OCI-LY1 (cell line): ENCODE measurements at regions not wholly inside any gene's neighbourhood (a gene's known extent, or its start where the extent isn't known, plus 50 kb on each side); places are given as distances from the start of the nearest gene placed in this dataset.

Experiments
- H2AFZ ChIP-seq: fragments of 200-600 bp; sonication (generic), shearing (Covaris generic); 2 replicates; pipeline ENCODE4 v1.6.0; 2014; ENCODE audit warnings: antibody characterized with exemption, mild to moderate bottlenecking, low read length
- H3F3A ChIP-seq: fragments of 200-600 bp; sonication (generic), shearing (Covaris generic); 2 replicates; pipeline ENCODE4 v1.6.0; 2014; ENCODE audit warnings: mild to moderate bottlenecking, antibody characterized with exemption, low read length, moderate library complexity; ENCODE audit not compliant: insufficient read depth
- H3K27ac ChIP-seq: fragments of 200-600 bp; sonication (generic); 2 replicates; pipeline ENCODE4 v1.5.1; 2014; ENCODE audit warnings: low read length, mixed run types, mild to moderate bottlenecking, low read depth; ENCODE audit not compliant: poor library complexity, severe bottlenecking
- H3K27me3 ChIP-seq: fragments of 200-600 bp; sonication (generic); 2 replicates; pipeline ENCODE4 v1.6.0; 2014; ENCODE audit warnings: antibody characterized with exemption, mild to moderate bottlenecking, low read length, moderate library complexity; ENCODE audit not compliant: insufficient read depth
- H3K36me3 ChIP-seq: fragments of 200-600 bp; sonication (generic); 2 replicates; pipeline ENCODE4 v1.6.1; 2014; ENCODE audit warnings: mild to moderate bottlenecking, antibody characterized with exemption, low read length, moderate library complexity, mixed read lengths; ENCODE audit not compliant: insufficient read depth
- H3K4me1 ChIP-seq: fragments of 200-600 bp; sonication (generic); 2 replicates; pipeline ENCODE4 v1.5.1; 2014; ENCODE audit warnings: mild to moderate bottlenecking, low read length, moderate library complexity; ENCODE audit not compliant: insufficient read depth, severe bottlenecking
- H3K4me2 ChIP-seq: fragments of 200-600 bp; sonication (generic), shearing (Covaris generic); 2 replicates; pipeline ENCODE4 v1.6.1; 2014; ENCODE audit warnings: low read length
- H3K4me3 ChIP-seq: fragments of 200-600 bp; sonication (generic); 2 replicates; pipeline ENCODE4 v1.5.1; 2014; ENCODE audit warnings: low read length, low read depth, mild to moderate bottlenecking, mixed read lengths; ENCODE audit not compliant: poor library complexity, severe bottlenecking
- H3K79me2 ChIP-seq: fragments of 200-600 bp; shearing (Covaris generic); 2 replicates; pipeline ENCODE4 v1.6.1; 2016; ENCODE audit warnings: mixed run types, low read length, mixed read lengths; ENCODE audit not compliant: insufficient read depth
- H3K9ac ChIP-seq: fragments of 200-600 bp; sonication (generic), shearing (Covaris generic); 2 replicates; pipeline ENCODE4 v1.6.1; 2014; ENCODE audit warnings: mild to moderate bottlenecking, low read length, mixed read lengths
- H3K9me2 ChIP-seq: fragments of 200-600 bp; sonication (generic), shearing (Covaris generic); 2 replicates; pipeline ENCODE4 v1.6.1; 2014; ENCODE audit warnings: low read depth, mild to moderate bottlenecking, low read length, mixed read lengths
- H3K9me3 ChIP-seq: fragments of 200-600 bp; shearing (Covaris generic); 2 replicates; pipeline ENCODE4 v1.6.1; 2014; ENCODE audit warnings: low read length, mixed read lengths
- H4K20me1 ChIP-seq: fragments of 200-600 bp; sonication (generic), shearing (Covaris generic); 2 replicates; pipeline ENCODE4 v1.6.0; 2016; ENCODE audit warnings: mild to moderate bottlenecking, low read length; ENCODE audit not compliant: insufficient read depth
- EZH2 ChIP-seq: fragments of 200-600 bp; sonication (generic), shearing (Covaris generic); IDR thresholded peaks from 2 replicates; pipeline ENCODE4 v1.8.0; 2017; ENCODE audit warnings: borderline replicate concordance, mixed run types, mild to moderate bottlenecking, antibody characterized with exemption, low read length, moderate library complexity, mixed read lengths
- TF ChIP-seq, protein P1 (sequence below): fragments of 200-600 bp; sonication (generic), shearing (Covaris generic); IDR thresholded peaks from 2 replicates; pipeline ENCODE4 v1.5.1; 2017; ENCODE audit warnings: mild to moderate bottlenecking, antibody characterized with exemption, low read length, moderate library complexity, mixed read lengths

DNA sequence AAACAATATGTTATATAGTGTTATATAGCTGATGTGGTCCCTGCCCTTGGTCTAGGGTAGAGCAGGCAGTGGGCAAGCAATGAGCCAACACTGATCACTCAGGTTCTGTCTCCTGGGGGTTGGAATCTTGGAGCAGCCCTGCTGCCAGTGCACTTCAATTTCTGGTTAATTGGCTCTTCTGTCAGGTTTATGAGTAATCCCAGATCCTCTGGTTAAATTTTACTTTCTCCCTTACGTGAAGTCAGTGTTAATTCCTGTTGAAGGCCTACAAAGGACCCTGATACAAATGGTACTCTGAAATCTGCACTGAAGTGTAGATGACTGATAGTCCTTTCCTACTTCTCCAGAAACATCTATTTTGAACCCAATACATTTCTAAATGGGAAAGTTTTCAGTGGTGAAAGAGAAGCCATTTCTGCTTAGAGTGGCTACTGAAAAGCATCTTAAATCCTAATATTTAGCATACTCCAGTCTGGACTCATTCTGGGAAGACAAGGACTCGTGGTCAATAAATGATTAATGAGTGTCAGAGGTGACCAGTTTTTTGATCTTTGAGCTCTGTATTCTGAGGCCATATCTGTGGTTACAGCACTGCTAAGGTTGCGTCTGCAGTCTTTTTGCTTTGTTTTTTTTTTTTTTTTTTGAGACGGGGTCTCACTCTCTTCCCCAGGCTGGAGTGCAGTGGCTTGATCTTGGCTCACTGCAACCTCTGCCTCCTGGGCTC lies 442.4 kb downstream of the KIF4B start:
- Histone ChIP-seq H2AFZ (no peak overlapping the region), H3K4me3 (no peak overlapping the region), H3K79me2 (no peaks in the 10 kb centered on the region), H3K36me3 (no peaks in the 10 kb centered on the region), H3F3A (no peaks in the 10 kb centered on the region), H3K4me2 (no peak overlapping the region), H3K9me3 (no peaks in the 10 kb centered on the region), H4K20me1 (no peaks in the 10 kb centered on the region), H3K9ac (no peak overlapping the region), H3K27me3 (no peaks in the 10 kb centered on the region), H3K27ac (no peak overlapping the region), H3K9me2 (no peaks in the 10 kb centered on the region), H3K4me1 (no peaks in the 10 kb centered on the region)
- TF ChIP-seq, protein P1, sequence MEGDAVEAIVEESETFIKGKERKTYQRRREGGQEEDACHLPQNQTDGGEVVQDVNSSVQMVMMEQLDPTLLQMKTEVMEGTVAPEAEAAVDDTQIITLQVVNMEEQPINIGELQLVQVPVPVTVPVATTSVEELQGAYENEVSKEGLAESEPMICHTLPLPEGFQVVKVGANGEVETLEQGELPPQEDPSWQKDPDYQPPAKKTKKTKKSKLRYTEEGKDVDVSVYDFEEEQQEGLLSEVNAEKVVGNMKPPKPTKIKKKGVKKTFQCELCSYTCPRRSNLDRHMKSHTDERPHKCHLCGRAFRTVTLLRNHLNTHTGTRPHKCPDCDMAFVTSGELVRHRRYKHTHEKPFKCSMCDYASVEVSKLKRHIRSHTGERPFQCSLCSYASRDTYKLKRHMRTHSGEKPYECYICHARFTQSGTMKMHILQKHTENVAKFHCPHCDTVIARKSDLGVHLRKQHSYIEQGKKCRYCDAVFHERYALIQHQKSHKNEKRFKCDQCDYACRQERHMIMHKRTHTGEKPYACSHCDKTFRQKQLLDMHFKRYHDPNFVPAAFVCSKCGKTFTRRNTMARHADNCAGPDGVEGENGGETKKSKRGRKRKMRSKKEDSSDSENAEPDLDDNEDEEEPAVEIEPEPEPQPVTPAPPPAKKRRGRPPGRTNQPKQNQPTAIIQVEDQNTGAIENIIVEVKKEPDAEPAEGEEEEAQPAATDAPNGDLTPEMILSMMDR = no peak
- no peak for TF ChIP-seq EZH2

DNA sequence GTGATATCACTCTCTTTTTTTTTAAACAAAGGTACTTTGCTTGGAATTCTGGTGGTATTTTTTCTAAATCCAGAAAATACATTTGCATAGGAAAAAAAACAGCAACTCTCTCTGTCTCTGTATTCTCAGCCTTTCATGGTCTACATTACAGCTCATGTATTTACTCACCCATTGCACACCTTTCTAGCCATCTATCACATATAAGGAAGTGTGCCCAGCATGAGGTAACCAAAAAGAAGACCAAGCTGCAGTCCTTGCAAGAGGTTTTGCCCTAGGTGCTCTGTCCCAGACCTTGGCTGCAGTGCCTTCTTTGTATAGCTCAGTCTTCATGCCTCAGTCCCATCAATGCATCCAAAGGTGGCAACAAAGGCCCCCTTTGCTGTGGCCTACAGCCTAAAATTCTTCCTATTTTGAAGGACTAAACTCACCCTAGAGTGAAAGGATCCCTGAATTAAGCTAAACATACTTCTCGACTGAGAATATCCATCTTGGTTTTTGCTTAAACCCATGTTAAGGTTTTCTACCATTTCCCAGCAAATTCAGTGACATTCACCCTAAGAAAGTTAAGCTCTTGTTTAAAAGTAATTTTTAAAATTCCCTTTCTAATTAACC lies 446.4 kb downstream of the KIF4B start:
- no peaks in the 10 kb centered on the region for H3K4me1 ChIP-seq
- no peaks in the 10 kb centered on the region for H3K27me3 ChIP-seq
- H3K9me2 ChIP-seq = no peaks in the 10 kb centered on the region; the same call in 1 of the 2 replicates
- H2AFZ ChIP-seq = no peak overlapping the region
- H3K79me2 ChIP-seq = no peaks in the 10 kb centered on the region
- no peaks in the 10 kb centered on the region for H3K36me3 ChIP-seq
- H3F3A ChIP-seq = no peaks in the 10 kb centered on the region
- TF ChIP-seq, protein P1 = no peak
- TF ChIP-seq EZH2 = no peak
- no peak overlapping the region for H3K27ac ChIP-seq
- no peaks in the 10 kb centered on the region for H3K9me3 ChIP-seq
- H3K9ac ChIP-seq = no peak overlapping the region
- no peak overlapping the region for H3K4me2 ChIP-seq
- no peak overlapping the region for H3K4me3 ChIP-seq
- H4K20me1 ChIP-seq = no peaks in the 10 kb centered on the region

DNA sequence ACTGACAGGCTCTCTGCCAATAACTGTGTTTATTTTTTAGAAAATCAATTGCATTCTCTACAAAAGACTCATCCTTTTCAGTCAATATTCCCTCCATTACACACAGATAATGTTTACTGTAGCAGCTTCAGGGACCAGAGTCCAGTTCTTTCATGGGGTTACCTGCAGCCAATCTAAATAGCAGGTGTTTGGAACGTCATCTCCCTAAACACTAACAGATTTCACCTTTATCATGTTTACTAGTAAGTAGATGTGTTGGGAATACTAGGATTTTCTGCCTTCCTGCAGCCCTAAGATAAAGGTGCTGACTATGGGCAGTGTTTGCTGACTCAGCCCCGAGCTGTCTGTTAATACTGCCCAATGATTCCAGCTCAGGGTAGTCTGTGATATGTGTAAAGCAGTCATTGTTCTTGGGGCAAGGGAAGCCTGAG lies 447.0 kb downstream of the KIF4B start:
- Histone ChIP-seq H3K9ac (no peak overlapping the region), H3K4me3 (no peak overlapping the region), H3K27me3 (no peaks in the 10 kb centered on the region), H3K9me3 (no peaks in the 10 kb centered on the region), H3K9me2 (no peaks in the 10 kb centered on the region; the same call in 1 of the 2 replicates), H3K36me3 (no peaks in the 10 kb centered on the region), H3K4me2 (no peak overlapping the region), H3F3A (no peaks in the 10 kb centered on the region), H4K20me1 (no peaks in the 10 kb centered on the region), H3K4me1 (no peaks in the 10 kb centered on the region), H2AFZ (no peak overlapping the region), H3K79me2 (no peaks in the 10 kb centered on the region), H3K27ac (no peak overlapping the region)
- no peak for TF ChIP-seq EZH2
- TF ChIP-seq, protein P1 = no peak
